Endothelial cell (in vitro differentiated cells): ENCODE measurements at regions not wholly inside any gene's neighbourhood (a gene's known extent, or its start where the extent isn't known, plus 50 kb on each side); places are given as distances from the start of the nearest gene placed in this dataset.

ENCODE experiments used
- DNase-seq: peaks from one replicate; pipeline ENCODE4 v3.0.0; 2021; ENCODE audit warnings: low spot score
- H3K27ac Mint-ChIP-seq: one replicate; pipeline ENCODE4 v1.8.0; 2021; ENCODE audit warnings: mixed read lengths, inconsistent platforms; ENCODE audit not compliant: unreplicated experiment
- H3K27me3 Mint-ChIP-seq: one replicate; pipeline ENCODE4 v1.8.0; 2021; ENCODE audit warnings: mild to moderate bottlenecking, moderate library complexity, mixed read lengths, inconsistent platforms; ENCODE audit not compliant: unreplicated experiment
- H3K36me3 Mint-ChIP-seq: one replicate; pipeline ENCODE4 v1.8.0; 2021; ENCODE audit warnings: mild to moderate bottlenecking, low read depth, mixed read lengths, inconsistent platforms; ENCODE audit not compliant: unreplicated experiment
- H3K4me1 Mint-ChIP-seq: one replicate; pipeline ENCODE4 v1.8.0; 2021; ENCODE audit warnings: mild to moderate bottlenecking, mixed read lengths, inconsistent platforms; ENCODE audit not compliant: unreplicated experiment
- H3K4me3 Mint-ChIP-seq: one replicate; pipeline ENCODE4 v1.8.0; 2021; ENCODE audit warnings: mild to moderate bottlenecking, mixed read lengths, inconsistent platforms; ENCODE audit not compliant: unreplicated experiment
- H3K9me3 Mint-ChIP-seq: one replicate; pipeline ENCODE4 v1.8.0; 2021; ENCODE audit warnings: mixed read lengths, inconsistent platforms; ENCODE audit not compliant: unreplicated experiment
- CTCF ChIP-seq: fragments of 200-600 bp; sonication (generic); IDR thresholded peaks from one replicate; pipeline ENCODE4 v1.5.0; 2021; ENCODE audit warnings: antibody characterized with exemption; ENCODE audit not compliant: unreplicated experiment

- H3K9me3 Mint-ChIP-seq: no peaks in the 10 kb centered on the region
- no peak overlapping the region for H3K27ac Mint-ChIP-seq
- no peak for DNase-seq
- no peak for TF ChIP-seq CTCF
- no peak overlapping the region for H3K4me3 Mint-ChIP-seq
- peaks cover 31% of the 10 kb centered on the region for H3K4me1 Mint-ChIP-seq
- no peaks in the 10 kb centered on the region for H3K36me3 Mint-ChIP-seq
- peaks cover 10% of the 10 kb centered on the region for H3K27me3 Mint-ChIP-seq
Observed at GRCh38 chr22:40111451-40111850, 66.3 kb upstream of the TNRC6B start.

DNA sequence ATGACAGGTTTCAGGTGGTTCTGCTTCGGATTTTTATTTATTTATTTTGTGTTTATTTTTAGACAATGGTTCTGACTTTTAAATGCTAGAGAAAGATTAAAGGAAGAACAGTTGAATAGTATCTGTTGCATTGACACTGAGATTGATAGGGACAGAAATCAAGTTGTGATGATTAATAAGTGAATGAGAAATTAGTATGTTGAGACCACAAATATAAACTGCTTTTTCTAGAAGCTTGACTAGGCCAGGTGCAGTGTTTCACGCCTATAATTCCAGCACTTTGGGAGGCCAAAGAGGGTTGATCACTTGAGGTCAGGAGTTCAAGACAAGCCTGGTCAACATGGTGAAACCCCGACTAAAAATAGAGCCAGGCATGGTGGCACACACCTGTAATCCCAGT lies 65.1 kb upstream of the TNRC6B start:
- Mint-ChIP-seq H3K27ac (no peak overlapping the region), H3K4me3 (no peak overlapping the region), H3K9me3 (no peaks in the 10 kb centered on the region), H3K36me3 (no peaks in the 10 kb centered on the region), H3K27me3 (peaks cover 10% of the 10 kb centered on the region), H3K4me1 (peaks cover 40% of the 10 kb centered on the region)
- DNase-seq: no peak
- no peak for TF ChIP-seq CTCF

DNA sequence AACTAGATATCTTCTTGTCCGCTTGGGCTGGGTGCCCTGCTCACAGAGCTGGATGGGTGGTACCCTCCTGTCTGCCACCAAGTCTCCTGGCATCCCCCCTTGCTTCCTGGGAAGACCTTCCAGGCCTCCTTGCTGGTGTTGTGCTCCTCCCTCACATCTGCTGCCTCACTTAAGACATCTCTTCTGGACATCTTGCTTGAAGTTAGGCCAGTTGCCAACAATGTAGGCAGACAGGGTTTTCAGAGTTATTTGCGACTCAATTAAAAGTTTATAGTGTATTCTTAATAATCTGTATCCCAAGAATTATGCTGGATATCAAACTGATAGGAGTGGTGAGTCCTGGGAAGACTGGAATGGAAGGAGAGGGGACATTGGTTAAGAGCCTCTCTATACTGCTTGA lies 64.0 kb upstream of the TNRC6B start:
- peaks cover 42% of the 10 kb centered on the region for H3K4me1 Mint-ChIP-seq
- no peaks in the 10 kb centered on the region for H3K36me3 Mint-ChIP-seq
- no peak for DNase-seq
- no peak for TF ChIP-seq CTCF
- H3K9me3 Mint-ChIP-seq: no peaks in the 10 kb centered on the region
- no peak overlapping the region for H3K27ac Mint-ChIP-seq
- H3K4me3 Mint-ChIP-seq: no peak overlapping the region
- peaks cover 11% of the 10 kb centered on the region for H3K27me3 Mint-ChIP-seq

DNA sequence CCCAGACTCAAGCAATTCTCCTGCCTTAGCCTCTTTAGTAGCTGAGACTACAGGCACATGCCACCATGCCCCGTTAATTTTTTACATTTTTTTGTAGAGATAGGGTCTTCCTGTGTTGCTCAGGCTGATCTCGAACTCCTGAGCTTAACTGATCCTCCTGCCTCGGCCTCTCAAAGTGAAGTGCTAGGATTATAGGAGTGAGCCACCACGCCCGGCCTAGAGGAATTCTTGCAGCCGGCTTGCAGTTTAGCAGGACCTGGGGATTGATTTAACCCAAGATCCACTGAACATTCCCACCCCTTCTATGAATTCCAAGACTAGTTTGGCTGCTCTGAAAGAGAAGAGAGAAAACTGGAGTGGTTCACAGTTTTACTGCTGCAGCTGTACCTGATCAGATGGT lies 63.3 kb upstream of the TNRC6B start:
- DNase-seq: no peak
- Mint-ChIP-seq H3K4me3 (no peak overlapping the region), H3K4me1 (peaks cover 44% of the 10 kb centered on the region), H3K27me3 (peaks cover 11% of the 10 kb centered on the region), H3K9me3 (no peaks in the 10 kb centered on the region), H3K36me3 (no peaks in the 10 kb centered on the region), H3K27ac (no peak overlapping the region)
- no peak for TF ChIP-seq CTCF

DNA sequence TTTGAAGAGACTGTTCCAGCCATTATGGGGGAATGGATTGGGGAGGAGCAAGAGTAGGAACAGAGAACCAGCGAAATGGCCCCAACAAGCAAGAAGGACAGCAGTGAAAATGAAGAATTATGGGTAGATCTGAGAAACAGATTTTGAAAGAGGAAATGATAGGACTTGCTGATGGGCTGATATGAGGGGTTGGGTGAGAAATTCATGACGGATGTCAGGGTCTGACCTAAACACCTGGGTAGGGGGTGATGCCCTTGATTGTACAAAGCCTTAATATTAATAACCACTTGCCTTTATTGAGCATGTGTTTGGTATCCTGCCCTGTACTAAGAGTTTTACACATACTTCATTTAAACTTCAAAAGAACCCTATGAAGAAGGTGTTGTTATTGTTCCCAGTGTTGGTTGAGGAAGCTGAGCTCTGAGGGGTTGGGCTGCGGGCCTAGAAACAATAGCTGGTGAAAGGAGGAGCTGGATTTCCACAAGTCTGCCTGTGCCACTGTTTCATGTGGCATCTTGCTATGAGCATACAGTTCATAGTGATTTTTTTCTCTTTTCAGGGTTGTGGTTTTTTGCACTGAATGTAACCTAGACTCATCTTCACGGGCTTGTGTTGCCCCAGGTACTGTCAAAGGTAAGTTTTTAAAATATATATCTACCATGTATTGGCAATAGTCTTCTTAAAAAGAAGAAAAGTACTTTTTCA lies 61.1 kb upstream of the TNRC6B start:
- no peak for DNase-seq
- TF ChIP-seq CTCF: no peak
- Mint-ChIP-seq H3K36me3 (no peaks in the 10 kb centered on the region), H3K4me3 (peak overlapping the region; percentile 24), H3K4me1 (peaks cover 51% of the 10 kb centered on the region), H3K9me3 (no peaks in the 10 kb centered on the region), H3K27ac (no peak overlapping the region), H3K27me3 (peaks cover 3% of the 10 kb centered on the region)
